HCT116 (cell line): ENCODE measurements at regions not wholly inside any gene's neighbourhood (a gene's known extent, or its start where the extent isn't known, plus 50 kb on each side); places are given as distances from the start of the nearest gene placed in this dataset.

Source experiments
- CEBPB ChIP-seq: IDR thresholded peaks from 2 replicates; pipeline ENCODE4 v1.6.1; 2012; ENCODE audit warnings: low read depth
- ELF1 ChIP-seq: IDR thresholded peaks from 2 replicates; pipeline ENCODE4 v1.6.1; 2012; ENCODE audit warnings: low read depth, borderline replicate concordance
- EZH2 ChIP-seq: fragments of 200-600 bp; sonication (generic); IDR thresholded peaks from 2 replicates; pipeline ENCODE4 v1.6.1; 2017; ENCODE audit warnings: antibody characterized with exemption, mixed run types
- EZH2phosphoT487 ChIP-seq: fragments of 200-600 bp; IDR thresholded peaks from 2 replicates; pipeline ENCODE4 v1.6.1; 2018; ENCODE audit warnings: antibody characterized with exemption, borderline replicate concordance
- FOSL1 ChIP-seq: IDR thresholded peaks from 2 replicates; pipeline ENCODE4 v1.6.1; 2012; ENCODE audit warnings: low read depth
- JUND ChIP-seq: IDR thresholded peaks from 2 replicates; pipeline ENCODE4 v1.6.1; 2012
- POLR2A ChIP-seq: IDR thresholded peaks from 2 replicates; pipeline ENCODE4 v1.7.0; 2011; ENCODE audit warnings: borderline replicate concordance; ENCODE audit not compliant: insufficient read depth, insufficient read length; ENCODE audit errors: extremely low read depth
- SP1 ChIP-seq: IDR thresholded peaks from 2 replicates; pipeline ENCODE4 v1.6.1; 2012; ENCODE audit warnings: low read depth
- YY1 ChIP-seq: IDR thresholded peaks from 2 replicates; pipeline ENCODE4 v1.6.1; 2011; ENCODE audit warnings: low read length, low read depth, moderate library complexity, mild to moderate bottlenecking; ENCODE audit not compliant: insufficient replicate concordance; ENCODE audit errors: extremely low read depth
- ZNF274 ChIP-seq: fragments of 200-500 bp; sonication (Bioruptor generic); IDR thresholded peaks from 2 replicates; pipeline ENCODE4 v1.6.1; 2014; ENCODE audit warnings: mild to moderate bottlenecking, low read depth, low read length, inconsistent platforms
- TF ChIP-seq, protein P1 (sequence below), 3 experiments: fragments of 200-600 bp in 1 of 3; sonication (generic) in 1 of 3; IDR thresholded peaks in 2 of 3; conservative IDR thresholded peaks in 1 of 3; 2 replicates each; pipeline ENCODE4 v1.5.1; 2012 to 2017; ENCODE audit warnings: low read depth in 2 of 3, low read length in 2 of 3, antibody characterized with exemption in 1 of 3, borderline replicate concordance in 1 of 3, control low read depth in 1 of 3, mild to moderate bottlenecking in 1 of 3, mixed read lengths in 1 of 3, mixed run types in 1 of 3, moderate library complexity in 1 of 3; ENCODE audit not compliant: insufficient read depth in 1 of 3
- TF ChIP-seq, protein P2 (sequence below): IDR thresholded peaks from 2 replicates; pipeline ENCODE4 v1.6.1; 2012
- TF ChIP-seq, protein P3 (sequence below): IDR thresholded peaks from 2 replicates; pipeline ENCODE4 v1.6.1; 2012
- TF ChIP-seq, protein P4 (sequence below): IDR thresholded peaks from 2 replicates; pipeline ENCODE4 v1.6.1; 2012; ENCODE audit warnings: low read depth

DNA sequence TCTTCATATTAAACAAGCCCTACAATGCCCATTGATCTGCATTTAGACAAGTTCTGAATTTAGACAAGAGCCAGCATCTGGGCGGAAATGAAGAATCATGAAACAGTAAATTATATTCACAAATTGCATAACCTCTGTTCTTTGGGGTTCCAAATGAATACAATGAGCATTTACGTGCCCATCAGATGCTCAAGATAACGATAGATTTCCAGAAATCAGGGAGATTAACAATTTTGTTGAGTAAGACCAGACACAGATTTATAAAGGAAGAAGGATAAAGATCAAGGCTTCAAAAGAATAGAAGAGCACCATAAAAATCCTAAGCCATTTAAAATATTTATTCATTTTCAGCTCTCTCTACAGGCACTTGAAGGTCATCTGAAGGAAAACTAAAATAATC lies 59.7 kb upstream of the CDH20 start:
- TF ChIP-seq EZH2 = no peak
- no peak for TF ChIP-seq POLR2A
- TF ChIP-seq, protein P1, sequence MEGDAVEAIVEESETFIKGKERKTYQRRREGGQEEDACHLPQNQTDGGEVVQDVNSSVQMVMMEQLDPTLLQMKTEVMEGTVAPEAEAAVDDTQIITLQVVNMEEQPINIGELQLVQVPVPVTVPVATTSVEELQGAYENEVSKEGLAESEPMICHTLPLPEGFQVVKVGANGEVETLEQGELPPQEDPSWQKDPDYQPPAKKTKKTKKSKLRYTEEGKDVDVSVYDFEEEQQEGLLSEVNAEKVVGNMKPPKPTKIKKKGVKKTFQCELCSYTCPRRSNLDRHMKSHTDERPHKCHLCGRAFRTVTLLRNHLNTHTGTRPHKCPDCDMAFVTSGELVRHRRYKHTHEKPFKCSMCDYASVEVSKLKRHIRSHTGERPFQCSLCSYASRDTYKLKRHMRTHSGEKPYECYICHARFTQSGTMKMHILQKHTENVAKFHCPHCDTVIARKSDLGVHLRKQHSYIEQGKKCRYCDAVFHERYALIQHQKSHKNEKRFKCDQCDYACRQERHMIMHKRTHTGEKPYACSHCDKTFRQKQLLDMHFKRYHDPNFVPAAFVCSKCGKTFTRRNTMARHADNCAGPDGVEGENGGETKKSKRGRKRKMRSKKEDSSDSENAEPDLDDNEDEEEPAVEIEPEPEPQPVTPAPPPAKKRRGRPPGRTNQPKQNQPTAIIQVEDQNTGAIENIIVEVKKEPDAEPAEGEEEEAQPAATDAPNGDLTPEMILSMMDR (IDR thresholded peaks at IDR 0.05 in 2 of 3, conservative IDR thresholded peaks at IDR 0.05 in 1 of 3; ENCODE audit: borderline replicate concordance in 1 of 3, insufficient read depth in 1 of 3, low read depth in 2 of 3, low read length in 2 of 3) = no peak
- TF ChIP-seq YY1 = no peak
- TF ChIP-seq, protein P2, sequence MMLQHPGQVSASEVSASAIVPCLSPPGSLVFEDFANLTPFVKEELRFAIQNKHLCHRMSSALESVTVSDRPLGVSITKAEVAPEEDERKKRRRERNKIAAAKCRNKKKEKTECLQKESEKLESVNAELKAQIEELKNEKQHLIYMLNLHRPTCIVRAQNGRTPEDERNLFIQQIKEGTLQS = no peak
- no peak for TF ChIP-seq EZH2phosphoT487
- no peak for TF ChIP-seq FOSL1
- TF ChIP-seq SP1 = no peak
- TF ChIP-seq ZNF274 = no peak
- TF ChIP-seq JUND = no peak
- TF ChIP-seq, protein P3, sequence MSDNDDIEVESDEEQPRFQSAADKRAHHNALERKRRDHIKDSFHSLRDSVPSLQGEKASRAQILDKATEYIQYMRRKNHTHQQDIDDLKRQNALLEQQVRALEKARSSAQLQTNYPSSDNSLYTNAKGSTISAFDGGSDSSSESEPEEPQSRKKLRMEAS = no peak
- TF ChIP-seq CEBPB = no peak
- no peak for TF ChIP-seq ELF1
- TF ChIP-seq, protein P4, sequence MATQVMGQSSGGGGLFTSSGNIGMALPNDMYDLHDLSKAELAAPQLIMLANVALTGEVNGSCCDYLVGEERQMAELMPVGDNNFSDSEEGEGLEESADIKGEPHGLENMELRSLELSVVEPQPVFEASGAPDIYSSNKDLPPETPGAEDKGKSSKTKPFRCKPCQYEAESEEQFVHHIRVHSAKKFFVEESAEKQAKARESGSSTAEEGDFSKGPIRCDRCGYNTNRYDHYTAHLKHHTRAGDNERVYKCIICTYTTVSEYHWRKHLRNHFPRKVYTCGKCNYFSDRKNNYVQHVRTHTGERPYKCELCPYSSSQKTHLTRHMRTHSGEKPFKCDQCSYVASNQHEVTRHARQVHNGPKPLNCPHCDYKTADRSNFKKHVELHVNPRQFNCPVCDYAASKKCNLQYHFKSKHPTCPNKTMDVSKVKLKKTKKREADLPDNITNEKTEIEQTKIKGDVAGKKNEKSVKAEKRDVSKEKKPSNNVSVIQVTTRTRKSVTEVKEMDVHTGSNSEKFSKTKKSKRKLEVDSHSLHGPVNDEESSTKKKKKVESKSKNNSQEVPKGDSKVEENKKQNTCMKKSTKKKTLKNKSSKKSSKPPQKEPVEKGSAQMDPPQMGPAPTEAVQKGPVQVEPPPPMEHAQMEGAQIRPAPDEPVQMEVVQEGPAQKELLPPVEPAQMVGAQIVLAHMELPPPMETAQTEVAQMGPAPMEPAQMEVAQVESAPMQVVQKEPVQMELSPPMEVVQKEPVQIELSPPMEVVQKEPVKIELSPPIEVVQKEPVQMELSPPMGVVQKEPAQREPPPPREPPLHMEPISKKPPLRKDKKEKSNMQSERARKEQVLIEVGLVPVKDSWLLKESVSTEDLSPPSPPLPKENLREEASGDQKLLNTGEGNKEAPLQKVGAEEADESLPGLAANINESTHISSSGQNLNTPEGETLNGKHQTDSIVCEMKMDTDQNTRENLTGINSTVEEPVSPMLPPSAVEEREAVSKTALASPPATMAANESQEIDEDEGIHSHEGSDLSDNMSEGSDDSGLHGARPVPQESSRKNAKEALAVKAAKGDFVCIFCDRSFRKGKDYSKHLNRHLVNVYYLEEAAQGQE = no peak
